ENCODE measurements at regions not wholly inside any gene's neighbourhood (a gene's known extent, or its start where the extent isn't known, plus 50 kb on each side); places are given as distances from the start of the nearest gene placed in this dataset.
"Not testable (repeated sequence)": the region's sequence is repeated elsewhere in the genome, so short reads cannot be mapped to it uniquely, and the experiment has no call there.

- H3K4me1 Mint-ChIP-seq: no peaks in the 10 kb centered on the region
- no peak overlapping the region for H3K27ac Mint-ChIP-seq
- peaks cover 3% of the 10 kb centered on the region for H3K27me3 Mint-ChIP-seq
- DNase-seq: no peak
- no peak overlapping the region for H3K4me3 Mint-ChIP-seq
- H3K9me3 Mint-ChIP-seq: no peaks in the 10 kb centered on the region
- H3K36me3 Mint-ChIP-seq: no peaks in the 10 kb centered on the region
Measured at GRCh38 chr12:91483471-91483985, 300.9 kb upstream of the DCN start.

DNA sequence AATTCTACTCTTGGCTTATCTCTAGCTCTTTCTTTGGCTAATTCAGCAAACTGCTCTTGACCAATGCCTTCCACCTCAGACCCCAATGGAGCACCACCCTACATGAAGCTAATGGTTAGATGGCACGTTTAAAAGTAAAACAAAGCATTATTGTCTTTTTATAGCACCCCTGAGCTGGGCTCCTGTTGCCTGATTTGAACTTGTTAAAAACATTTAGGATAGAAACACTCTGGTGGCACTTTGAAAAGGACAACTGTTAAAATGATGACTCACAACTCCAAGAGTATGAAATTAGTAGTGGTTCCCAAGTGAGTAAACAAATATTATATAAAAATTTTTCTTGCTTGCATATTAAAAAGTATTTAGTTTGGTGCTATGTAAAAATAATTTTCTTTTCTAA, 299.6 kb upstream of the DCN start:
- H3K4me3 Mint-ChIP-seq: no peak overlapping the region
- no peaks in the 10 kb centered on the region for H3K9me3 Mint-ChIP-seq
- H3K4me1 Mint-ChIP-seq: no peaks in the 10 kb centered on the region
- no peak for DNase-seq
- H3K27me3 Mint-ChIP-seq: peaks cover 3% of the 10 kb centered on the region
- no peaks in the 10 kb centered on the region for H3K36me3 Mint-ChIP-seq
- H3K27ac Mint-ChIP-seq: no peak overlapping the region

DNA sequence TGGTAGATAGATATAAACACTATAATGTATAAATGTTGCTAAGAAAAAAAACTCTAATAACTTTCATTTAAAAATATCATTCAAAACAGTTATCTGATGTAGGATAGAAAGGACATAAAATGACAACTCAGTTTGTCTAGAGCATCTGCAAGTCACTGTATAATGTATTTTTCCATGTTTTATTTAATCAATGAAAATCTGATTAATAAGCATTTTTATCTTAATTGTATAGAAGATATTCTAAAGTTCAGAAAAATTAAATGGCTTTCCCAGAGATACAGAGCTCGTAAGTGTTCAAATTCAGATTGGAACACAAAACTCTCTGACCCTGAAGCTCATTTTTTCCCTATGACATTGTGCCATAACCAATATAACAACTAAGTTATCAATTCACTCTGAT, 295.9 kb upstream of the DCN start:
- no peak overlapping the region for H3K4me3 Mint-ChIP-seq
- peaks cover 2% of the 10 kb centered on the region for H3K36me3 Mint-ChIP-seq
- H3K27ac Mint-ChIP-seq: no peak overlapping the region
- DNase-seq: no peak
- H3K9me3 Mint-ChIP-seq: no peaks in the 10 kb centered on the region
- H3K27me3 Mint-ChIP-seq: peaks cover 10% of the 10 kb centered on the region
- H3K4me1 Mint-ChIP-seq: no peaks in the 10 kb centered on the region

- no peak for DNase-seq
- Mint-ChIP-seq H3K27ac (no peak overlapping the region), H3K36me3 (no peaks in the 10 kb centered on the region), H3K9me3 (no peaks in the 10 kb centered on the region), H3K4me1 (no peaks in the 10 kb centered on the region), H3K27me3 (no peaks in the 10 kb centered on the region), H3K4me3 (no peak overlapping the region)
Measured at GRCh38 chr12:91467686-91468085, 285.1 kb upstream of the DCN start.

- H3K27ac Mint-ChIP-seq: no peak overlapping the region
- no peak overlapping the region for H3K4me3 Mint-ChIP-seq
- peaks cover 2% of the 10 kb centered on the region for H3K9me3 Mint-ChIP-seq
- H3K36me3 Mint-ChIP-seq: no peaks in the 10 kb centered on the region
- DNase-seq: no peak
- H3K27me3 Mint-ChIP-seq: no peaks in the 10 kb centered on the region
- H3K4me1 Mint-ChIP-seq: no peaks in the 10 kb centered on the region
Measured at GRCh38 chr12:91461061-91461460, 278.4 kb upstream of the DCN start.

- Mint-ChIP-seq H3K27ac (no peak overlapping the region), H3K27me3 (peaks cover 3% of the 10 kb centered on the region), H3K4me1 (no peaks in the 10 kb centered on the region), H3K9me3 (peaks cover 2% of the 10 kb centered on the region), H3K4me3 (no peak overlapping the region), H3K36me3 (no peaks in the 10 kb centered on the region)
- no peak for DNase-seq
Measured at GRCh38 chr12:91460469-91460868, 277.9 kb upstream of the DCN start.

- Mint-ChIP-seq H3K9me3 (peaks cover 6% of the 10 kb centered on the region), H3K27me3 (peaks cover 4% of the 10 kb centered on the region), H3K27ac (no peak overlapping the region), H3K4me1 (no peaks in the 10 kb centered on the region), H3K4me3 (no peak overlapping the region), H3K36me3 (no peaks in the 10 kb centered on the region)
- DNase-seq: no peak
Measured at GRCh38 chr12:91455321-91455720, 272.7 kb upstream of the DCN start.

- no peaks in the 10 kb centered on the region for H3K36me3 Mint-ChIP-seq
- no peak for DNase-seq
- H3K27ac Mint-ChIP-seq: no peak overlapping the region
- H3K4me3 Mint-ChIP-seq: no peak overlapping the region
- H3K9me3 Mint-ChIP-seq: peaks cover 7% of the 10 kb centered on the region
- H3K4me1 Mint-ChIP-seq: no peaks in the 10 kb centered on the region
- H3K27me3 Mint-ChIP-seq: peaks cover 4% of the 10 kb centered on the region
Measured at GRCh38 chr12:91454179-91454578, 271.6 kb upstream of the DCN start.

DNA sequence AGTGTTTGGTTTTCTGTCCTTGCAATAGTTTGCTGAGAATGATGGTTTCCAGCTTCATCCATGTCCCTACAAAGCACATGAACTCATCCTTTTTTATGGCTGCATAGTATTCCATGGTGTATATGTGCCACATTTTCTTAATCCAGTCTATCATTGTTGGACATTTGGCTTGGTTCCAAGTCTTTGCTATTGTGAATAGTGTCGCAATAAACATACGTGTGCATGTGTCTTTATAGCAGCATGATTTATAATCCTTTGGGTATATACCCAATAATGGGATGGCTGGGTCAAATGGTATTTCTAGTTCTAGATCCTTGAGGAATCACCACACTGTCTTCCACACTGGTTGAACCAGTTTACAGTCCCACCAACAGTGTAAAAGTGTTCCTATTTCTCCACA, 269.8 kb upstream of the DCN start:
- not testable (repeated sequence) for H3K4me3 Mint-ChIP-seq, H3K27me3 Mint-ChIP-seq, H3K36me3 Mint-ChIP-seq, DNase-seq, H3K4me1 Mint-ChIP-seq, H3K9me3 Mint-ChIP-seq, H3K27ac Mint-ChIP-seq

- H3K9me3 Mint-ChIP-seq: no peaks in the 10 kb centered on the region
- peaks cover 3% of the 10 kb centered on the region for H3K4me1 Mint-ChIP-seq
- H3K27me3 Mint-ChIP-seq: no peaks in the 10 kb centered on the region
- H3K27ac Mint-ChIP-seq: no peak overlapping the region
- no peak overlapping the region for H3K4me3 Mint-ChIP-seq
- H3K36me3 Mint-ChIP-seq: no peaks in the 10 kb centered on the region
- DNase-seq: no peak
Measured at GRCh38 chr12:91441993-91442952, 259.7 kb upstream of the DCN start.

DNA sequence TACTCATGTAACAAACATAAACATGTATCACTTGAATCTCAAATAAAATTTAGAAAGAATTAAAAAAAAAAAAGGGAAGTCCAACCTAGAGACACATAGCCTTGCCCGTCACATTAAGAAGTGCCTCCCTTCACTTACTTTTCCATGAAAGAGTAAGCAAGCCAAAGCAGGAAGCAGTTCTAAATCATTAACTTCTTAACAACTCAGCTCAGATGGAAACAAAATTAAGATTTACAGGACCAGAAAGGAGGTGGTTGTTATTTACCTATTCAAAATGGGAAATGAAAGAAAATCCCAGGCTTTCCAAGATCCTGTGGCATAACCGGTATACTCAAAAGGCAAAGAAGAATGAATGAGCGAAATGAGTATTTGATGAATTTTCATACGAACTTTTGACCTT, 258.6 kb upstream of the DCN start:
- H3K27ac Mint-ChIP-seq: no peak overlapping the region
- H3K4me3 Mint-ChIP-seq: no peak overlapping the region
- no peaks in the 10 kb centered on the region for H3K27me3 Mint-ChIP-seq
- no peaks in the 10 kb centered on the region for H3K9me3 Mint-ChIP-seq
- peaks cover 3% of the 10 kb centered on the region for H3K4me1 Mint-ChIP-seq
- H3K36me3 Mint-ChIP-seq: no peaks in the 10 kb centered on the region
- DNase-seq: no peak

GRCh38 chr12:91434081-91434480, 251.5 kb upstream of the DCN start:
- H3K27me3 Mint-ChIP-seq: no peaks in the 10 kb centered on the region
- no peak overlapping the region for H3K4me3 Mint-ChIP-seq
- no peak for DNase-seq
- H3K27ac Mint-ChIP-seq: no peak overlapping the region
- no peaks in the 10 kb centered on the region for H3K36me3 Mint-ChIP-seq
- H3K4me1 Mint-ChIP-seq: peaks cover 7% of the 10 kb centered on the region
- no peaks in the 10 kb centered on the region for H3K9me3 Mint-ChIP-seq

GRCh38 chr12:91432755-91433154, 250.1 kb upstream of the DCN start:
- no peaks in the 10 kb centered on the region for H3K36me3 Mint-ChIP-seq
- H3K9me3 Mint-ChIP-seq: no peaks in the 10 kb centered on the region
- H3K27ac Mint-ChIP-seq: no peak overlapping the region
- peaks cover 4% of the 10 kb centered on the region for H3K4me1 Mint-ChIP-seq
- no peak for DNase-seq
- H3K27me3 Mint-ChIP-seq: no peaks in the 10 kb centered on the region
- H3K4me3 Mint-ChIP-seq: no peak overlapping the region

GRCh38 chr12:91432089-91432488, 249.5 kb upstream of the DCN start:
- H3K27me3 Mint-ChIP-seq: no peaks in the 10 kb centered on the region
- peaks cover 4% of the 10 kb centered on the region for H3K4me1 Mint-ChIP-seq
- no peak overlapping the region for H3K27ac Mint-ChIP-seq
- no peaks in the 10 kb centered on the region for H3K9me3 Mint-ChIP-seq
- no peaks in the 10 kb centered on the region for H3K36me3 Mint-ChIP-seq
- DNase-seq: no peak
- no peak overlapping the region for H3K4me3 Mint-ChIP-seq

DNA sequence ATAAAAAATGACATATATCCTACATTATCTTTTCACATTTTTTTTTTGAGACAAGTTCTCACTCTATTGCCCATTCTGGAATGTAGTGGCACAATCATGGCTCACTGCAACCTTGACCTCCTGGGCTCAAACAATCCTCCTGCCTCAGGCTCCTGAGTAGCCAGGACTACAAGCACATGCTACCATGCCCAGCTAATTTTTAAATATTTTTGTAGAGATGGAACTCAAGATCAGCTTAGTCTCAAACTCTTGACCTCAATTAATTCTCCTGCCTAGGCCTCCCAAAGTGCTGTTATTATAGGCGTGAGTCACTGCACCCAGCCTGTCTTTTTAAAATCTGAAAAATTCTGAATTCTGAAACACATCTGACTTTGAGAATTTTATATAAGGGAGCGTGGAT, 241.9 kb upstream of the DCN start:
- DNase-seq: no peak
- H3K36me3 Mint-ChIP-seq: no peaks in the 10 kb centered on the region
- no peak overlapping the region for H3K27ac Mint-ChIP-seq
- no peaks in the 10 kb centered on the region for H3K9me3 Mint-ChIP-seq
- H3K4me3 Mint-ChIP-seq: no peak overlapping the region
- no peaks in the 10 kb centered on the region for H3K4me1 Mint-ChIP-seq
- peaks cover 6% of the 10 kb centered on the region for H3K27me3 Mint-ChIP-seq

DNA sequence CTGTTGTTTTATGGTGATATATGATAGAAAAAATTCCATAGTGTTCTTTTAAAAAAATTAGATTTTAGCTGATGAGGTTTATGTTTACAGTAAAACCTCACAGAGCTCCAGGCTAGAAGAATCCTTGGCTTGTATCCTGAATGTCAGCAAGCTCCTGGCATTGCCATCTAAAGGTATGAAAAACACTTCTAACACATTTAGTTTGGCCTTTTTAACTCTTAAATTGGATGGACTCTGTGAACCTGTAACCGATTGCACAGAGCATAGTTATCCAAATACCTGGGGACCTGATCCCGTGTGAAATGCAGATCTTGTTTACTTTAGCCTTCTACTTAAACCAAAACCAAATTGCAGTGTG, 241.1 kb upstream of the DCN start:
- DNase-seq: no peak
- Mint-ChIP-seq H3K4me3 (no peak overlapping the region), H3K9me3 (no peaks in the 10 kb centered on the region), H3K27me3 (peaks cover 6% of the 10 kb centered on the region), H3K36me3 (no peaks in the 10 kb centered on the region), H3K27ac (no peak overlapping the region), H3K4me1 (no peaks in the 10 kb centered on the region)
